Activated CD4-positive, alpha-beta T cell treated with anti-CD3 and anti-CD28 coated beads, Interleukin-2, amount 10 ng/mL, durations not matched to agents 24 days and 14 days (primary cell): ENCODE measurements at regions not wholly inside any gene's neighbourhood (a gene's known extent, or its start where the extent isn't known, plus 50 kb on each side); places are given as distances from the start of the nearest gene placed in this dataset.

Experiments
- DNase-seq: peaks from one replicate; pipeline ENCODE4 v3.0.0; 2022
- H3K27ac Mint-ChIP-seq: one replicate; pipeline ENCODE4 v1.8.0; 2022; ENCODE audit warnings: mild to moderate bottlenecking, mixed read lengths
- H3K27me3 Mint-ChIP-seq: one replicate; pipeline ENCODE4 v1.8.0; 2022; ENCODE audit warnings: mixed read lengths
- H3K36me3 Mint-ChIP-seq: one replicate; pipeline ENCODE4 v1.8.0; 2022; ENCODE audit warnings: low read depth, mild to moderate bottlenecking, mixed read lengths
- H3K4me1 Mint-ChIP-seq: one replicate; pipeline ENCODE4 v1.8.0; 2021; ENCODE audit warnings: mixed read lengths
- H3K4me3 Mint-ChIP-seq: one replicate; pipeline ENCODE4 v1.8.0; 2022; ENCODE audit warnings: mild to moderate bottlenecking, moderate library complexity, mixed read lengths
- H3K9me3 Mint-ChIP-seq: one replicate; pipeline ENCODE4 v1.8.0; 2021; ENCODE audit warnings: mixed read lengths
- intact Hi-C: fragments of 100-400 bp; cut with micrococcal nuclease; formaldehyde crosslinking; loops from one replicate; pipeline ENCODE4 v1.15.1; 2023

DNA sequence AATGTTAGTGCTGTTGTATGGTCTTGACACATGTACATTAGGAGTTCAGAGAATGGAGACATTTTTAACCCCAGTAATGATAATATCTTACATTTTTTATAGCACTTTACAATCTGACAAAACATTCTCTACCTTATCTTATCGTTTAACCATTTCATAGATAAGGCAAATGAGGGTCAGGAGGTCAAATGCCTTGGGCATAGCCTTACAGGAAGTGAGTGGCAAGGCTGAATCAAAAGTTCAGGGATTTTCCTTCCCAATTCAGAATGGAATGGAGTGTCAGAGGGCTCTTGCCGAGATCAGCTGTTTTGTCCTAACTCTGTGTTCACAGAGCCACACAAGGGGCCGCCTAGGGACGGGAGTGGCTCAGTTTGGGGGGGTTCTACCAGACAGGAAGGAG, 57.6 kb upstream of the AK4 start:
- no peak for DNase-seq
- intact Hi-C loops, result no loop called here

DNA sequence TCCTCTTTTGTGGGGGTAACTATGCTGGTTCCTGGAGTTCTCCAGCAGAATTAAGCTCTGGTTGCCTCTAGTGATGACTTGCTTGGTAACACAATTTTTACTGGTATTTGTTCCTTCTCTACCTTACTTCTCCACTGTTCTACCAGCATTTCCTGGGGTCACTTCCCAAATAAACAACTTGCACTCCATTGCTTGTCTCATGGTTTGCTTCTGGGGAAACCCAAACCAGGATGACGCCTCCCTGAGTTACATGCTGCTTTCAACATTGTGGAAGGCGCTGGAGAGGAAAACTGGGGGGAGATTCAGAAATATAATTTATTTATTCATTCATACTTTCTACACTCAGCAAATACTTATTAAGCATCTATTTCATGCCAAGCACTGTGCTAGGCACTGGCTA, 55.3 kb upstream of the AK4 start:
- Mint-ChIP-seq H3K9me3 (peaks cover under 1% of the 10 kb centered on the region), H3K27me3 (peaks cover 22% of the 10 kb centered on the region), H3K4me3 (no peak overlapping the region), H3K27ac (no peak overlapping the region), H3K4me1 (no peaks in the 10 kb centered on the region), H3K36me3 (no peaks in the 10 kb centered on the region)
- DNase-seq, result no peak
- intact Hi-C loops, result no loop called here

More for the DNA sequence above, 57.6 kb upstream of the AK4 start:
- H3K4me1 Mint-ChIP-seq, result no peaks in the 10 kb centered on the region
- no peaks in the 10 kb centered on the region for H3K36me3 Mint-ChIP-seq
- H3K9me3 Mint-ChIP-seq, result peaks cover 8% of the 10 kb centered on the region
- no peak overlapping the region for H3K4me3 Mint-ChIP-seq
- no peak overlapping the region for H3K27ac Mint-ChIP-seq
- H3K27me3 Mint-ChIP-seq, result peaks cover 21% of the 10 kb centered on the region

DNA sequence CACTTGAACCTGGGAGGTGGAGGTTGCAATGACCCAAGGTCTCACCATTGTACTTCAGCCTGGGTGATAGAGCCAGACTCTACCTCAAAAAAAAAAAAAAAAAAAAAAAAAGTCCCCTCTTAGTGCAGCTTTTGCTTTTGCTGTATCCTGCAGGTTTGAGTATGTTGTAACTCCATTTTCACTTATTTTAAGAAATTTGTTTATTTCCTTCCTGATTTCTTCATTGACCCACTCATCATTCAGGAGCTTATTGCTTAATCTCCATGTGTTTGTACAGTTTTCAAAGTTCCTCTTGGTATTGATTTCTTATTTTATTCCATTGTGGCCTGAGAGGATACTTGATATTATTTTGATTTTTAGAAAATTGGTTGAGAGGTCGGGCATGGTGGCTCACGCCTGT, 50.9 kb upstream of the AK4 start:
- H3K9me3 Mint-ChIP-seq, result no peaks in the 10 kb centered on the region
- peaks cover 21% of the 10 kb centered on the region for H3K27me3 Mint-ChIP-seq
- H3K4me3 Mint-ChIP-seq, result no peak overlapping the region
- no peak overlapping the region for H3K27ac Mint-ChIP-seq
- H3K36me3 Mint-ChIP-seq, result no peaks in the 10 kb centered on the region
- no peak for DNase-seq
- intact Hi-C loops, result no loop called here
- no peaks in the 10 kb centered on the region for H3K4me1 Mint-ChIP-seq
